ENCODE measurements at regions not wholly inside any gene's neighbourhood (a gene's known extent, or its start where the extent isn't known, plus 50 kb on each side); places are given as distances from the start of the nearest gene placed in this dataset.
A peak's percentile ranks its signal among the peaks of the same experiment; 100 is the strongest.
"Not testable (repeated sequence)": the region's sequence is repeated elsewhere in the genome, so short reads cannot be mapped to it uniquely, and the experiment has no call there.

GRCh38 chr1:45258059-45258650 lies 51.8 kb upstream of the ZSWIM5 start:
- peak; percentile 5 for DNase-seq (ENCODE audit: low spot score)

DNA sequence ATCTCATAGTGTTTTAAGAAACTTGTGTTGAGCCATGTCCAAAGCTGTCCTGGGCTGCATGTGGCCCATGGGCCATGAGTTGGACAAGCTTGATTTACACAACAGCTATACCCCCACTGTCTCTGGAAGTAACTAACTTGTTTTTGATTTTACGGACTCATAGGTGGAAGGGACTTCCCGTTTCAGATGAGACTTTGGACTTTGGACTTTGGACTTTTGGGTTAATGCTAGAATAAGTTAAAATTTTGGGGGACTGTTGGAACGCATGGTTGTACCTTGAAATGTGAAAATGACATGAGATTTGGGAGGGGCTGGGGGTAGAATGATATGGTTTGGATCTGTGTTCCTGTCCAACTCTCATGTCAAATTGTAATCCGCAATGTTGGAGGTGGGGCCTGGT lies 52.6 kb upstream of the ZSWIM5 start:
- DNase-seq (ENCODE audit: low spot score): no peak

- no peak for DNase-seq (ENCODE audit: low spot score)
Measured at GRCh38 chr1:45260244-45260643, 53.8 kb upstream of the ZSWIM5 start.

GRCh38 chr1:45263132-45263531 lies 56.7 kb upstream of the ZSWIM5 start:
- DNase-seq (ENCODE audit: low spot score): no peak

DNA sequence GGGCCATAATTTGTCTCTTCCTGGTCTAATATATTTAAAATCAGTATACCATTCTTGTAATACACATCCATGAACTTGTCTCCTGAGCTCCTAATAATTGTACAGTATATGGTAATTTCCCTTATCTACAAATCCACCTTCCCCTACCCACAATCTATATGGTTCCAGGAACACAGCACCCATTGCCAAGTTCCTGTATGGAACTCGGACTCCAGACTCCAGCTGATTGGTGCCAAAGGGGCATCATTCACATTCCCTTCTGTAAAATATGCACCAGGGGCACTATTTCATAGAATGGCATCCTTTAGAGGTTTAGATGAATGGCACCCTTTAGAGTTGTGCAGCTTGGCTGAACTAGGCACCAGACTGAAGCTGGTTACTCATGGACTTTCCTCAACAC lies 58.8 kb upstream of the ZSWIM5 start:
- no peak for DNase-seq (ENCODE audit: low spot score)

- no peak for DNase-seq (ENCODE audit: low spot score)
Measured at GRCh38 chr1:45266151-45266801, 59.9 kb upstream of the ZSWIM5 start.

DNA sequence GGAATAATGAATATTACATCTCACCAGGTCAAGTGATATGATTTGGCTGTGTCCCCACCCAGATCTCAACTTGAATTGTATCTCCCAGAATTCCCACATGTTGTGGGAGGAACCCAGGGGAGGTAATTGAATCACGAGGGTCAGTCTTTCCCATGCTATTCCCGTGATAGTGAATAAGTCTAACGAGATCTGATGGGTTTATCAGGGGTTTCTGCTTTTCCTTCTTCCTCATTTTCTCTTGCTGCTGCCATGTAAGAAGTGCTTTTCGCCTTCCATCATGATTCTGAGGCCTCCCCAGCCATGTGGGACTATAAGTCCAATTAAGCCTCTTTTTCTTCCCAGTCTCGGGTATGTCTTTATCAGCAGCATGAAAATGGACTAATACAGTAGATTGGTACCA lies 58.4 kb upstream of the HPDL start:
- DNase-seq (ENCODE audit: low spot score): not testable (repeated sequence)

DNA sequence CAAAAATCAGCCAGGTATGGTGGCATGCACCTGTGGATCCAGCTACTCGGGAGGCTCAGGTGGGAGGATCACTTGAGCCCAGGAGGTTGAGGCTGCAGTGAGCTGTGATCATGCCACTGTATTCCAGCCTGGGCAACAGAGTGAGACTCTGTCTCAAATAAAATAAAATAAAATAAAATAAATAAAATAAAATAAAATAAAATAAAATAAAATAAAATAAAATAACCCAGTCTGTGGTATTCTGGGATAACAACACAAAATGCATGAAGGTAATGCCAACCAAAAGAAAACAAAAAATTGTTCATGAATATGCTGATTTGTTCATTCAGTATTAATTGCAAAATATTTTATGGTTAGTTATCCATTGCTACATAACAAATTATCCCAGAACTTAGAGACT lies 54.4 kb upstream of the HPDL start:
- DNase-seq (ENCODE audit: low spot score): not testable (repeated sequence)

DNA sequence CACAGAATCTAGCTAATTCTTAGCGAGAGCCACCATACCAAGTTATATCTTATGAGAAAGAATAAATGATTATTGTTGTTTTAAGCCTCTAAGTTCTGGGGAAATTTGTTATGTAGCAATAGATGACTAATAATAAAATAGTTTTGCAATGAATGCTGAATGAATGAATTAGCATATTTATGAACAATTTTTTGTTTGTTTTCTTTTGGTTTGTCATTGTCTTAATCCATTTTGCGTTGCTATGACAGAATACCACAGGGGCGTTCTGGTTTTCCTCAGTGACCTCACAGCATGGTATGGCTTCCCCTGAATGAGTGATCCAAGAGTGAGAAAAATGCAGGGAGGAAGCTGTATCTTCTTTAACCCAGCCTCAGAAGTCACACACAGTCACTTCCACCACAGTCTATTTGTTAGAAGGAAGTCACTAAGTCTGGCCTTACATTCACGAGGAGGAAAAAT lies 53.8 kb upstream of the HPDL start:
- no peak for DNase-seq (ENCODE audit: low spot score)

GRCh38 chr1:45275054-45275453 lies 51.6 kb upstream of the HPDL start:
- no peak for DNase-seq (ENCODE audit: low spot score)

Data from NAMALWA (cell line).